GM12891 (cell line): ENCODE measurements at regions not wholly inside any gene's neighbourhood (a gene's known extent, or its start where the extent isn't known, plus 50 kb on each side); places are given as distances from the start of the nearest gene placed in this dataset.

Experiments
- PAX5 ChIP-seq: IDR thresholded peaks from 2 replicates; pipeline ENCODE4 v1.6.1; 2011; ENCODE audit warnings: low read length, moderate library complexity, mild to moderate bottlenecking; ENCODE audit not compliant: insufficient read depth, severe bottlenecking
- POLR2A ChIP-seq: IDR thresholded peaks from 2 replicates; pipeline ENCODE4 v1.6.1; 2011; ENCODE audit warnings: low read depth, low read length, control low read depth
- POLR2AphosphoS5 ChIP-seq: IDR thresholded peaks from 2 replicates; pipeline ENCODE4 v1.6.1; 2011; ENCODE audit warnings: low read depth, low read length, control low read depth
- SPI1 ChIP-seq: IDR thresholded peaks from 2 replicates; pipeline ENCODE4 v1.6.1; 2011; ENCODE audit warnings: low read depth, low read length, control low read depth
- TAF1 ChIP-seq: IDR thresholded peaks from 2 replicates; pipeline ENCODE4 v1.6.1; 2011; ENCODE audit warnings: low read depth, low read length, control low read depth

DNA sequence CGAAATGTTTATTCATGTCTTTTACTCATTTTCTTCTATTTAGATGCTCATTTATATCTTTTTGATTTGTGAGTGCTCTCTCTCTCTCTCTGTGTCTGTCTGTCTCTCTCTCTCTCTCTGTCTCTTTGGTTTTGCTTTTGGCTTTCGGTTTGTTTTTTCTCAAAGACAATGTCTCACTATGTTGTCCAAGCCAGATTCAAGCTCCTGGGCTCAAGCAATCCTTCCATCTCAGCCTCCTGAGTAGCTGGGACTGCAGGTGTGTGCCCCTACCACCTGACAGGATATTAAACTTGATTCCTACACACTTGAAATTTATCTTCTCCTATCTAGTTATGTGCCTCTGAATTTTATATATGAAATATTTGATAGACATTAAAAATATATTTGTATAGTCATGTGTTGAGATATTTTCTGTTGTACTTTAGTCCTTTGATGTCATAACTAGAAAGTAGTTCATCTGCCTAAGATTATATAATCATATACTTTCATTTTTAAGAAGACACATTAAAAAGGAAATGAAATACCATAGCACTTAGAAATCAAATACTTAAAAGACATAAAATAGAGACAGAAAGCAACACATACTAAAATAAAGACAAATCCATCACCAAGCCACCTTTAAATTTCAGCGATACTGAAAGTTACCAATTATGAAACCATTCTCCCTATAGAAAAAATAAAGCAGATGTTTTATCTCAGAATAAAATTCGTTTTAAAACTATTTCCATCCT is 68.1 kb upstream of the SFMBT2 start:
- TF ChIP-seq TAF1 (no peak), SPI1 (no peak), POLR2A (no peak), PAX5 (no peak), POLR2AphosphoS5 (no peak)
